ENCODE measurements at regions not wholly inside any gene's neighbourhood (a gene's known extent, or its start where the extent isn't known, plus 50 kb on each side); places are given as distances from the start of the nearest gene placed in this dataset.

DNA sequence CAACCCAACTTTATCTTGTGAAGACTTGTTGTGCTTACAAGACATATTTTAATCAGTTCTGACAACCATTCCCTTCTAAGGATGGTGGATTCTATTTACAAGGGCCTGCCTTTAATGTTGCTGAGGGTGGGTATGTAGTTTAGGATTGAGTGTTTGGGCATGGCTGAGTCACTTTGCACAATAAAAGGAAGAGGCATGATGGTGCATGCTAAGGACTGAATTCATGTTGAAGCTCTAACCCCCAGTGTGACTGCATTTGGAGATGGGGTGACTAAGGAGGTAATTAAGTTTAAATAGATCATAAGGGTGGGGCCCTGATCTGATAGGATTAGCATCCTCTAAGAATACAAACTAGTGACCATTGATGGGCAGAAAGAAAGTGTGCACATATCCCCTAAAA, 196.1 kb upstream of the HS3ST3A1 start:
- Histone ChIP-seq H3K27ac (ENCODE audit: low read length) (no peak overlapping the region), H3K4me2 (ENCODE audit: low read length) (no peak overlapping the region), H4K20me1 (ENCODE audit: insufficient read depth) (no peaks in the 10 kb centered on the region), H3K79me2 (replicated peaks; ENCODE audit: insufficient read depth, low read length) (no peaks in the 10 kb centered on the region), H3K27me3 (ENCODE audit: insufficient read depth, low read depth, low read length) (no peaks in the 10 kb centered on the region), H3K9me2 (ENCODE audit: insufficient read depth, low read length) (no peaks in the 10 kb centered on the region), H3K9ac (ENCODE audit: low read length) (no peak overlapping the region), H2AFZ (ENCODE audit: low read depth, low read length) (no peak overlapping the region), H3K9me3 (ENCODE audit: low read length) (no peaks in the 10 kb centered on the region), H3K4me3 (ENCODE audit: low read length) (no peak overlapping the region), H3K36me3 (ENCODE audit: insufficient read depth, low read length) (no peaks in the 10 kb centered on the region), H3F3A (ENCODE audit: insufficient read depth, low read length, poor library complexity, severe bottlenecking) (no peaks in the 10 kb centered on the region)
- TF ChIP-seq CTCF (IDR thresholded peaks at IDR 0.05; ENCODE audit: poor library complexity, severe bottlenecking) (no peak), MXI1 (conservative IDR thresholded peaks at IDR 0.05; ENCODE audit: poor library complexity, severe bottlenecking) (no peak), EZH2 (IDR thresholded peaks at IDR 0.05; ENCODE audit: borderline replicate concordance, insufficient read depth, low read length, poor library complexity, severe bottlenecking) (no peak), SMC3 (conservative IDR thresholded peaks at IDR 0.05; ENCODE audit: poor library complexity) (no peak), POLR2AphosphoS5 (IDR thresholded peaks at IDR 0.05) (no peak), TAF1 (IDR thresholded peaks at IDR 0.05; ENCODE audit: low read depth) (no peak), RAD21 (conservative IDR thresholded peaks at IDR 0.05) (no peak), EP300 (conservative IDR thresholded peaks at IDR 0.05; ENCODE audit: poor library complexity, severe bottlenecking) (no peak)
- TF ChIP-seq, protein P1, sequence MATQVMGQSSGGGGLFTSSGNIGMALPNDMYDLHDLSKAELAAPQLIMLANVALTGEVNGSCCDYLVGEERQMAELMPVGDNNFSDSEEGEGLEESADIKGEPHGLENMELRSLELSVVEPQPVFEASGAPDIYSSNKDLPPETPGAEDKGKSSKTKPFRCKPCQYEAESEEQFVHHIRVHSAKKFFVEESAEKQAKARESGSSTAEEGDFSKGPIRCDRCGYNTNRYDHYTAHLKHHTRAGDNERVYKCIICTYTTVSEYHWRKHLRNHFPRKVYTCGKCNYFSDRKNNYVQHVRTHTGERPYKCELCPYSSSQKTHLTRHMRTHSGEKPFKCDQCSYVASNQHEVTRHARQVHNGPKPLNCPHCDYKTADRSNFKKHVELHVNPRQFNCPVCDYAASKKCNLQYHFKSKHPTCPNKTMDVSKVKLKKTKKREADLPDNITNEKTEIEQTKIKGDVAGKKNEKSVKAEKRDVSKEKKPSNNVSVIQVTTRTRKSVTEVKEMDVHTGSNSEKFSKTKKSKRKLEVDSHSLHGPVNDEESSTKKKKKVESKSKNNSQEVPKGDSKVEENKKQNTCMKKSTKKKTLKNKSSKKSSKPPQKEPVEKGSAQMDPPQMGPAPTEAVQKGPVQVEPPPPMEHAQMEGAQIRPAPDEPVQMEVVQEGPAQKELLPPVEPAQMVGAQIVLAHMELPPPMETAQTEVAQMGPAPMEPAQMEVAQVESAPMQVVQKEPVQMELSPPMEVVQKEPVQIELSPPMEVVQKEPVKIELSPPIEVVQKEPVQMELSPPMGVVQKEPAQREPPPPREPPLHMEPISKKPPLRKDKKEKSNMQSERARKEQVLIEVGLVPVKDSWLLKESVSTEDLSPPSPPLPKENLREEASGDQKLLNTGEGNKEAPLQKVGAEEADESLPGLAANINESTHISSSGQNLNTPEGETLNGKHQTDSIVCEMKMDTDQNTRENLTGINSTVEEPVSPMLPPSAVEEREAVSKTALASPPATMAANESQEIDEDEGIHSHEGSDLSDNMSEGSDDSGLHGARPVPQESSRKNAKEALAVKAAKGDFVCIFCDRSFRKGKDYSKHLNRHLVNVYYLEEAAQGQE (IDR thresholded peaks at IDR 0.05; ENCODE audit: borderline replicate concordance) = no peak

DNA sequence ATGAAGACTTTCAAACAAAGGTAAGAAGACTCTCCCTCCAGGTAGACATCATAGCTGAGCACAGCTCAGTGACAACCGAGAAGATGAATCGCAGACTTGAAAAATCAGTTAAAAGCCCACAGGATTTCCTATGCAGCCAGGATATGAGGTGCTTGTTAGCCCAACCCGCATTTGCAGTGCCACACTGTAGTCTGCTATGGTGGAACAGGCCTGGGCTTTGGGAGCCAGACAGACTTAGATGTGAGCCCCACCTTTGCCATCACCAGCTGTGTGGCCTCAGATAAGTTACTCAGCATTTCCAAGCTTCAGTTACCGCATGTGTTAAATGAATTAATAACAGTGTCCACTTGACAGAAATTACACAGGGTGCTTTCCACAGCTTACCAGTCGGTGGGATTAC, 204.4 kb upstream of the HS3ST3A1 start:
- Histone ChIP-seq H3K9me3 (ENCODE audit: low read length) (no peaks in the 10 kb centered on the region), H3K9ac (ENCODE audit: low read length) (no peak overlapping the region), H3K27me3 (ENCODE audit: insufficient read depth, low read depth, low read length) (no peaks in the 10 kb centered on the region), H3K4me3 (ENCODE audit: low read length) (no peak overlapping the region), H2AFZ (ENCODE audit: low read depth, low read length) (no peak overlapping the region), H3K79me2 (replicated peaks; ENCODE audit: insufficient read depth, low read length) (no peaks in the 10 kb centered on the region), H3K27ac (ENCODE audit: low read length) (no peak overlapping the region), H3F3A (ENCODE audit: insufficient read depth, low read length, poor library complexity, severe bottlenecking) (no peaks in the 10 kb centered on the region), H3K36me3 (ENCODE audit: insufficient read depth, low read length) (no peaks in the 10 kb centered on the region), H4K20me1 (ENCODE audit: insufficient read depth) (no peaks in the 10 kb centered on the region), H3K4me2 (ENCODE audit: low read length) (no peak overlapping the region), H3K9me2 (ENCODE audit: insufficient read depth, low read length) (no peaks in the 10 kb centered on the region)
- TF ChIP-seq MXI1 (conservative IDR thresholded peaks at IDR 0.05; ENCODE audit: poor library complexity, severe bottlenecking) = no peak
- TF ChIP-seq, protein P1 (IDR thresholded peaks at IDR 0.05; ENCODE audit: borderline replicate concordance) = no peak
- TF ChIP-seq POLR2AphosphoS5 (IDR thresholded peaks at IDR 0.05) = no peak
- TF ChIP-seq EZH2 (IDR thresholded peaks at IDR 0.05; ENCODE audit: borderline replicate concordance, insufficient read depth, low read length, poor library complexity, severe bottlenecking) = no peak
- TF ChIP-seq TAF1 (IDR thresholded peaks at IDR 0.05; ENCODE audit: low read depth) = no peak
- no peak for TF ChIP-seq EP300 (conservative IDR thresholded peaks at IDR 0.05; ENCODE audit: poor library complexity, severe bottlenecking)
- TF ChIP-seq CTCF (IDR thresholded peaks at IDR 0.05; ENCODE audit: poor library complexity, severe bottlenecking) = no peak
- no peak for TF ChIP-seq SMC3 (conservative IDR thresholded peaks at IDR 0.05; ENCODE audit: poor library complexity)
